SK-N-SH treated with all-trans-retinoic acid at 6 μM for 48 hours (cell line): ENCODE measurements at regions not wholly inside any gene's neighbourhood (a gene's known extent, or its start where the extent isn't known, plus 50 kb on each side); places are given as distances from the start of the nearest gene placed in this dataset.

Source experiments
- ATAC-seq: fragments of 200-7000 bp; cut with Tn5 transposase; 3 replicates; pipeline ENCODE4 v1.9.1; 2020; ENCODE audit warnings: mild to moderate bottlenecking, moderate library complexity
- ARNTL ChIP-seq: fragments of 450-650 bp; formaldehyde crosslinking; IDR thresholded peaks from 2 replicates; pipeline ENCODE4 v1.5.0; 2020; ENCODE audit warnings: low read depth, mild to moderate bottlenecking, moderate library complexity, borderline replicate concordance
- ESRRG ChIP-seq: fragments of 250-450 bp; sonication (Bioruptor Pico); IDR thresholded peaks from 2 replicates; pipeline ENCODE4 v1.6.1; 2021; ENCODE audit warnings: mild to moderate bottlenecking
- GLIS3 ChIP-seq: fragments of 250-450 bp; sonication (Bioruptor Pico); IDR thresholded peaks from 2 replicates; pipeline ENCODE4 v1.5.0; 2020; ENCODE audit warnings: mild to moderate bottlenecking, moderate library complexity
- ISL1 ChIP-seq: fragments of 250-450 bp; sonication (Bioruptor Pico); IDR thresholded peaks from 2 replicates; pipeline ENCODE4 v2.1.2; 2022; ENCODE audit warnings: mild to moderate bottlenecking, moderate library complexity
- OSR1 ChIP-seq: fragments of 250-450 bp; sonication (Bioruptor Pico); IDR thresholded peaks from 2 replicates; pipeline ENCODE4 v1.8.0; 2022; ENCODE audit warnings: moderate library complexity, mild to moderate bottlenecking, inconsistent platforms
- PPARA ChIP-seq: fragments of 250-450 bp; sonication (Bioruptor Pico); IDR thresholded peaks from 2 replicates; pipeline ENCODE4 v1.5.0; 2020; ENCODE audit warnings: mild to moderate bottlenecking, borderline replicate concordance
- RARB ChIP-seq: fragments of 250-450 bp; sonication (Bioruptor Pico); IDR thresholded peaks from 2 replicates; pipeline ENCODE4 v1.8.0; 2021; ENCODE audit warnings: mild to moderate bottlenecking, moderate library complexity
- SNAI2 ChIP-seq: fragments of 250-450 bp; sonication (Bioruptor Pico); IDR thresholded peaks from 2 replicates; pipeline ENCODE4 v1.5.0; 2020; ENCODE audit warnings: mild to moderate bottlenecking, moderate library complexity
- TCF4 ChIP-seq: fragments of 250-450 bp; sonication (Bioruptor Pico); IDR thresholded peaks from 2 replicates; pipeline ENCODE4 v1.8.0; 2021; ENCODE audit warnings: mild to moderate bottlenecking, moderate library complexity, borderline replicate concordance
- TOX ChIP-seq: fragments of 250-450 bp; sonication (Bioruptor Pico); IDR thresholded peaks from 2 replicates; pipeline ENCODE4 v1.8.0; 2021; ENCODE audit warnings: mild to moderate bottlenecking, moderate library complexity, borderline replicate concordance
- ZC3H10 ChIP-seq: fragments of 250-450 bp; sonication (Bioruptor Pico); IDR thresholded peaks from 2 replicates; pipeline ENCODE4 v1.5.1; 2021; ENCODE audit warnings: mild to moderate bottlenecking, moderate library complexity
- ZFP3 ChIP-seq: fragments of 250-450 bp; sonication (Bioruptor Pico); IDR thresholded peaks from 2 replicates; pipeline ENCODE4 v1.5.0; 2020; ENCODE audit warnings: mild to moderate bottlenecking, moderate library complexity
- ZFP30 ChIP-seq: fragments of 450-650 bp; formaldehyde crosslinking; IDR thresholded peaks from 2 replicates; pipeline ENCODE4 v1.5.0; 2022; ENCODE audit warnings: mild to moderate bottlenecking, moderate library complexity
- ZNF565 ChIP-seq: fragments of 450-650 bp; formaldehyde crosslinking; conservative IDR thresholded peaks from 2 replicates; pipeline ENCODE4 v1.5.0; 2020; ENCODE audit warnings: low read depth, mild to moderate bottlenecking, moderate library complexity
- ZNF8 ChIP-seq: fragments of 450-650 bp; formaldehyde crosslinking; IDR thresholded peaks from 2 replicates; pipeline ENCODE4 v1.5.0; 2020; ENCODE audit warnings: mild to moderate bottlenecking, moderate library complexity
- TF ChIP-seq, protein P1 (sequence below): fragments of 250-450 bp; sonication (Bioruptor Pico); IDR thresholded peaks from 2 replicates; pipeline ENCODE4 v1.5.0; 2020; ENCODE audit warnings: mild to moderate bottlenecking, moderate library complexity
- TF ChIP-seq, protein P2 (sequence below): fragments of 250-450 bp; sonication (Bioruptor Pico); IDR thresholded peaks from 2 replicates; pipeline ENCODE4 v1.5.1; 2021; ENCODE audit warnings: mild to moderate bottlenecking, moderate library complexity
- TF ChIP-seq, protein P3 (sequence below): fragments of 250-450 bp; sonication (Bioruptor Pico); IDR thresholded peaks from 2 replicates; pipeline ENCODE4 v1.5.1; 2020; ENCODE audit warnings: low read depth, mild to moderate bottlenecking, moderate library complexity
- TF ChIP-seq, protein P4 (sequence below): fragments of 250-450 bp; sonication (Bioruptor Pico); IDR thresholded peaks from 2 replicates; pipeline ENCODE4 v1.8.0; 2020; ENCODE audit warnings: mild to moderate bottlenecking, moderate library complexity, borderline replicate concordance

DNA sequence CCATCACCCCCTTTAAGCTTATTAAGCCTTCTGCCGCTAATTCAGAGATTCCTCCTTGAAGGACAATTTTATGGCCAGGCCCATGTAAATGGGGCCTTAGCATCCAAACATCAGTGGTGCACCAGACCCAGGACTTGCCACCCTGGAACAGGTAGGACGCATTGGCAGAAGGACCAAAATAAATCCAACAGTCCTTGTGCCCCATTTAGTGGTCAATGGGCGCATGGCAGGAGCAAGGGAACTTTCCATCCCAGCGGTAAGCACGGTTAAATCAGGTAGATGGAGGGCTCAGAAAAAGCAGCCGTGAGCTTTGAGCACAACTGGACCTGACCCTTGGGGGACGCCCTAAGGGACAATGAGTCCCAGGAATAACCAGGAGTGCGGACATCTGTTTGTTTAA, 540.8 kb upstream of the ROBO1 start:
- no peak for ATAC-seq
- TF ChIP-seq GLIS3 (CRISPR knock-in tag) = no peak
- TF ChIP-seq ZFP30 (CRISPR knock-in tag) = no peak
- TF ChIP-seq ZFP3 = no peak
- TF ChIP-seq PPARA (CRISPR knock-in tag) = no peak
- TF ChIP-seq ZNF8 (CRISPR knock-in tag) = no peak
- TF ChIP-seq TOX (CRISPR knock-in tag) = no peak

DNA sequence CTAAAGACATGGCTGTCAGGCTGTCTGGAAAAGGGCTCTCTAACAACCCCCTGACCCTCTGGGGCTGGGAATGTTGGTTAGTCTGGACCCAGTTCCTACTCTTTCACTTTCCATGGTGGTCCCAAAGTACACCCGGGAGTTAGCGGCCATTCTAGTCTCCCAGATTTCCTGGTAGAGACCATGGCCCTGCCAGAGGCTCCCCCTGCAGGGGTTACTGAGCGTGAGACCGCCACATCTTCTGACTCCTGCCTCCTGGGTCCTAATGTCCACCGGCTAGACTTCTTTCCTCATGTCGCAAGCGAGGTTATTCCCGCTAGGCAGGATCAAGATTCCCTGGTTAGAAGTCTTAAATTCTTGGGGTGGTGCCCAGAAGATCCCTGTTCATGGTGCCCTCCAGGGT, 540.0 kb upstream of the ROBO1 start:
- TF ChIP-seq OSR1 (CRISPR knock-in tag) = no peak
- ATAC-seq = no peak

DNA sequence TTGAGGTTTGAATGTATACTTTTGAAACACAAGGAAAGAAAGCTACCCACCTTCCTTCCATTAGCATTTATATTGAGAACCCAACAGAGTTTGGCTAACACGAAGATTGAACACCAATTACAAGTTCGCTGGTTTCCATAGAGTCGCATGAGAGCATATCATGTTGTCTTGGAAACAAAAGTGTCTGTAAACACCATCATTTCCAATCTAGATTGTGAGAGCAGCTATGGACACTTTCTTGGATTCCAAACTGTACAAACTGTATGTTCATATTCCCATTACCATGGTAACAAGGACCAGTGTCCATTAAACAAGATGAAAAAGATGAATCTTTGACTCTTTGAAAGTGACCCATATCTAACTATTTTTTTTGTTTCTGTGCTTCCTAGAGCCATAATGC, 529.9 kb upstream of the ROBO1 start:
- no peak for ATAC-seq
- TF ChIP-seq OSR1 (CRISPR knock-in tag) (no peak), SNAI2 (CRISPR knock-in tag) (no peak), ARNTL (CRISPR knock-in tag) (no peak), GLIS3 (CRISPR knock-in tag) (no peak), PPARA (CRISPR knock-in tag) (no peak), ZNF565 (no peak)

DNA sequence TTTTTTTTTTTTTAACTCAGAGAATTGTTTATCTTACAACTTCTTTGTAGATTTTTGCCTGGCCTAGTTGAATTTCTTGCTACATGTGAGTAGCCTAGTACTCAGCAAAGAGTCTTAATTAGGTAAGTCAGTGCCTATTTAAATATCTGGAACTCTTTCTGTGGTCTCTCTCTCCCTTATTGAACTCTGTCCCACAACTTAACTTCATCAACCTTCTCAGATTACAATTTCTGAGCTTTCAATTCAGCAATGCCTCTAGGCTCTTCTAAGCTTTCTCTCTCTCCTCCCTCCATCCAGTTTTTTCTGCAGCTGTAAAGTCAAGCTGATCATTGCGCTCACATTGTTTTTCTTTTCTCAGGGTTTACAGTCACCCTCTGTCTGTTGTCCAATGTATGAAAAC, 517.6 kb upstream of the ROBO1 start:
- no peak for ATAC-seq
- TF ChIP-seq, protein P1, sequence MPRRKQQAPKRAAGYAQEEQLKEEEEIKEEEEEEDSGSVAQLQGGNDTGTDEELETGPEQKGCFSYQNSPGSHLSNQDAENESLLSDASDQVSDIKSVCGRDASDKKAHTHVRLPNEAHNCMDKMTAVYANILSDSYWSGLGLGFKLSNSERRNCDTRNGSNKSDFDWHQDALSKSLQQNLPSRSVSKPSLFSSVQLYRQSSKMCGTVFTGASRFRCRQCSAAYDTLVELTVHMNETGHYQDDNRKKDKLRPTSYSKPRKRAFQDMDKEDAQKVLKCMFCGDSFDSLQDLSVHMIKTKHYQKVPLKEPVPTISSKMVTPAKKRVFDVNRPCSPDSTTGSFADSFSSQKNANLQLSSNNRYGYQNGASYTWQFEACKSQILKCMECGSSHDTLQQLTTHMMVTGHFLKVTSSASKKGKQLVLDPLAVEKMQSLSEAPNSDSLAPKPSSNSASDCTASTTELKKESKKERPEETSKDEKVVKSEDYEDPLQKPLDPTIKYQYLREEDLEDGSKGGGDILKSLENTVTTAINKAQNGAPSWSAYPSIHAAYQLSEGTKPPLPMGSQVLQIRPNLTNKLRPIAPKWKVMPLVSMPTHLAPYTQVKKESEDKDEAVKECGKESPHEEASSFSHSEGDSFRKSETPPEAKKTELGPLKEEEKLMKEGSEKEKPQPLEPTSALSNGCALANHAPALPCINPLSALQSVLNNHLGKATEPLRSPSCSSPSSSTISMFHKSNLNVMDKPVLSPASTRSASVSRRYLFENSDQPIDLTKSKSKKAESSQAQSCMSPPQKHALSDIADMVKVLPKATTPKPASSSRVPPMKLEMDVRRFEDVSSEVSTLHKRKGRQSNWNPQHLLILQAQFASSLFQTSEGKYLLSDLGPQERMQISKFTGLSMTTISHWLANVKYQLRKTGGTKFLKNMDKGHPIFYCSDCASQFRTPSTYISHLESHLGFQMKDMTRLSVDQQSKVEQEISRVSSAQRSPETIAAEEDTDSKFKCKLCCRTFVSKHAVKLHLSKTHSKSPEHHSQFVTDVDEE (CRISPR knock-in tag) = no peak
- TF ChIP-seq TOX (CRISPR knock-in tag) = no peak
- TF ChIP-seq, protein P2, sequence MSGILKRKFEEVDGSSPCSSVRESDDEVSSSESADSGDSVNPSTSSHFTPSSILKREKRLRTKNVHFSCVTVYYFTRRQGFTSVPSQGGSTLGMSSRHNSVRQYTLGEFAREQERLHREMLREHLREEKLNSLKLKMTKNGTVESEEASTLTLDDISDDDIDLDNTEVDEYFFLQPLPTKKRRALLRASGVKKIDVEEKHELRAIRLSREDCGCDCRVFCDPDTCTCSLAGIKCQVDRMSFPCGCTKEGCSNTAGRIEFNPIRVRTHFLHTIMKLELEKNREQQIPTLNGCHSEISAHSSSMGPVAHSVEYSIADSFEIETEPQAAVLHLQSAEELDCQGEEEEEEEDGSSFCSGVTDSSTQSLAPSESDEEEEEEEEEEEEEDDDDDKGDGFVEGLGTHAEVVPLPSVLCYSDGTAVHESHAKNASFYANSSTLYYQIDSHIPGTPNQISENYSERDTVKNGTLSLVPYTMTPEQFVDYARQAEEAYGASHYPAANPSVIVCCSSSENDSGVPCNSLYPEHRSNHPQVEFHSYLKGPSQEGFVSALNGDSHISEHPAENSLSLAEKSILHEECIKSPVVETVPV (CRISPR knock-in tag) = no peak
- no peak for TF ChIP-seq PPARA (CRISPR knock-in tag)
- TF ChIP-seq ZNF8 (CRISPR knock-in tag) = no peak
- no peak for TF ChIP-seq ESRRG (CRISPR knock-in tag)
- TF ChIP-seq GLIS3 (CRISPR knock-in tag) = no peak
- TF ChIP-seq RARB = no peak
- TF ChIP-seq ZFP30 (CRISPR knock-in tag) = no peak
- TF ChIP-seq ZNF565 = no peak
- TF ChIP-seq, protein P3, sequence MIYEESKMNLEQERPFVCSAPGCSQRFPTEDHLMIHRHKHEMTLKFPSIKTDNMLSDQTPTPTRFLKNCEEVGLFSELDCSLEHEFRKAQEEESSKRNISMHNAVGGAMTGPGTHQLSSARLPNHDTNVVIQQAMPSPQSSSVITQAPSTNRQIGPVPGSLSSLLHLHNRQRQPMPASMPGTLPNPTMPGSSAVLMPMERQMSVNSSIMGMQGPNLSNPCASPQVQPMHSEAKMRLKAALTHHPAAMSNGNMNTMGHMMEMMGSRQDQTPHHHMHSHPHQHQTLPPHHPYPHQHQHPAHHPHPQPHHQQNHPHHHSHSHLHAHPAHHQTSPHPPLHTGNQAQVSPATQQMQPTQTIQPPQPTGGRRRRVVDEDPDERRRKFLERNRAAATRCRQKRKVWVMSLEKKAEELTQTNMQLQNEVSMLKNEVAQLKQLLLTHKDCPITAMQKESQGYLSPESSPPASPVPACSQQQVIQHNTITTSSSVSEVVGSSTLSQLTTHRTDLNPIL (CRISPR knock-in tag) = no peak
- TF ChIP-seq, protein P4, sequence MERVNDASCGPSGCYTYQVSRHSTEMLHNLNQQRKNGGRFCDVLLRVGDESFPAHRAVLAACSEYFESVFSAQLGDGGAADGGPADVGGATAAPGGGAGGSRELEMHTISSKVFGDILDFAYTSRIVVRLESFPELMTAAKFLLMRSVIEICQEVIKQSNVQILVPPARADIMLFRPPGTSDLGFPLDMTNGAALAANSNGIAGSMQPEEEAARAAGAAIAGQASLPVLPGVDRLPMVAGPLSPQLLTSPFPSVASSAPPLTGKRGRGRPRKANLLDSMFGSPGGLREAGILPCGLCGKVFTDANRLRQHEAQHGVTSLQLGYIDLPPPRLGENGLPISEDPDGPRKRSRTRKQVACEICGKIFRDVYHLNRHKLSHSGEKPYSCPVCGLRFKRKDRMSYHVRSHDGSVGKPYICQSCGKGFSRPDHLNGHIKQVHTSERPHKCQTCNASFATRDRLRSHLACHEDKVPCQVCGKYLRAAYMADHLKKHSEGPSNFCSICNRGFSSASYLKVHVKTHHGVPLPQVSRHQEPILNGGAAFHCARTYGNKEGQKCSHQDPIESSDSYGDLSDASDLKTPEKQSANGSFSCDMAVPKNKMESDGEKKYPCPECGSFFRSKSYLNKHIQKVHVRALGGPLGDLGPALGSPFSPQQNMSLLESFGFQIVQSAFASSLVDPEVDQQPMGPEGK (CRISPR knock-in tag) = no peak
- TF ChIP-seq ZC3H10 (CRISPR knock-in tag) = no peak
- TF ChIP-seq ZFP3 = no peak
- TF ChIP-seq OSR1 (CRISPR knock-in tag) = no peak
- TF ChIP-seq ISL1 = no peak
- no peak for TF ChIP-seq SNAI2 (CRISPR knock-in tag)

DNA sequence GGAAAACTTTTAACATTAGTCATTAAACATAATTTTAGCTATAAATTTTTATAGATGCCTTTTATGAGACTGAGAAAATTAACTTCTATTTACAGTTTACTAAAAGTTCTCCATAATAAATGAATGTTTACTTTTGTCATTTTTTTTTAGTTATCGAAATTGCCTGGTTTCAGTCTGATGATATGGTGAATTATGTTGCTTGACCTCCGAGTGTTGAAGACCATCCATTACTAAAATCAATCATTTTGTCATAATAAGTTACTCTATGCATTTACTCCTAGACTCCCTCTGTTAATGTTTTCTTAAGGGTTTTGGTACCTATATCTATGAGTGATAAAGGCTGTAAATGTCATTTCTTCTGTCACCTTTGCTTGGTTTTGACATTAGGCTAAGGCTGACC, 516.0 kb upstream of the ROBO1 start:
- TF ChIP-seq ISL1 (no peak), OSR1 (CRISPR knock-in tag) (no peak), TCF4 (CRISPR knock-in tag) (no peak), SNAI2 (CRISPR knock-in tag) (no peak), ESRRG (CRISPR knock-in tag) (no peak), TOX (CRISPR knock-in tag) (no peak)
- ATAC-seq = no peak
